ENCODE measurements at regions not wholly inside any gene's neighbourhood (a gene's known extent, or its start where the extent isn't known, plus 50 kb on each side); places are given as distances from the start of the nearest gene placed in this dataset.
"Not testable (repeated sequence)": the region's sequence is repeated elsewhere in the genome, so short reads cannot be mapped to it uniquely, and the experiment has no call there.

DNA sequence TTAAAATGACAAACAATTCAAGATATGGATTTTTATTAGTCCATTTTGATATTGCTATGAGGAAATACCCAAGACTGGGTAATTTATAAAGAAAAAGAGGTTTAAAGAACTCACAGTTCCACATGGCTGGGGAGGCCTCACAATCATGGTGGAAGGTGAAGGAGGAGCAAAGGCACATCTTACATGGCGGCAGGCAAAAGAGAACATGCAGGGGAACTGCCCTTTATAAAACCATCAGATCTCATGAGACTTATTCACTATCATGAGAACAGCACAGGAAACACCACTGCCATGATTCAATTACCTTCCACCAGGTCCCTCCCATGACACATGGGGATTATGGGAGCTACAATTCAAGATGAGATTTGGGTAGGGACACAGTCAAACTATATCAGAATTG lies 69.8 kb downstream of the FASLG start:
- TF ChIP-seq, protein P1, sequence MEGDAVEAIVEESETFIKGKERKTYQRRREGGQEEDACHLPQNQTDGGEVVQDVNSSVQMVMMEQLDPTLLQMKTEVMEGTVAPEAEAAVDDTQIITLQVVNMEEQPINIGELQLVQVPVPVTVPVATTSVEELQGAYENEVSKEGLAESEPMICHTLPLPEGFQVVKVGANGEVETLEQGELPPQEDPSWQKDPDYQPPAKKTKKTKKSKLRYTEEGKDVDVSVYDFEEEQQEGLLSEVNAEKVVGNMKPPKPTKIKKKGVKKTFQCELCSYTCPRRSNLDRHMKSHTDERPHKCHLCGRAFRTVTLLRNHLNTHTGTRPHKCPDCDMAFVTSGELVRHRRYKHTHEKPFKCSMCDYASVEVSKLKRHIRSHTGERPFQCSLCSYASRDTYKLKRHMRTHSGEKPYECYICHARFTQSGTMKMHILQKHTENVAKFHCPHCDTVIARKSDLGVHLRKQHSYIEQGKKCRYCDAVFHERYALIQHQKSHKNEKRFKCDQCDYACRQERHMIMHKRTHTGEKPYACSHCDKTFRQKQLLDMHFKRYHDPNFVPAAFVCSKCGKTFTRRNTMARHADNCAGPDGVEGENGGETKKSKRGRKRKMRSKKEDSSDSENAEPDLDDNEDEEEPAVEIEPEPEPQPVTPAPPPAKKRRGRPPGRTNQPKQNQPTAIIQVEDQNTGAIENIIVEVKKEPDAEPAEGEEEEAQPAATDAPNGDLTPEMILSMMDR (IDR thresholded peaks at IDR 0.05) = not testable (repeated sequence)
- TF ChIP-seq EZH2 (IDR thresholded peaks at IDR 0.05) = not testable (repeated sequence)
